Heart left ventricle (tissue), 16 donors: ENCODE measurements at regions not wholly inside any gene's neighbourhood (a gene's known extent, or its start where the extent isn't known, plus 50 kb on each side); places are given as distances from the start of the nearest gene placed in this dataset.

Source experiments
- ATAC-seq, 4 donors: fragments of 200-7000 bp; cut with Tn5 transposase; one replicate each; pipeline ENCODE4 v1.9.1; 2020 to 2022; ENCODE audit warnings: moderate library complexity in 4 of 4, mild to moderate bottlenecking in 3 of 4, moderate number of reproducible peaks in 1 of 4
- DNase-seq, 5 donors: peaks; one replicate each; pipeline ENCODE4 v3.0.0-alpha.2; 2020
- H3K27ac ChIP-seq, 12 donors: fragments of 200-600 bp; sonication (generic) in 4 of 12; one replicate each; pipeline versions ENCODE4 v1.5.0 to v1.8.0; 2016 to 2022; ENCODE audit warnings: mild to moderate bottlenecking in 2 of 12
- H3K27me3 ChIP-seq, 9 donors: fragments of 200-600 bp; sonication (generic) in 2 of 9; one replicate each; pipeline versions ENCODE4 v1.5.1 to v1.8.0; 2016 to 2022; ENCODE audit warnings: mild to moderate bottlenecking in 3 of 9
- H3K36me3 ChIP-seq, 9 donors: fragments of 200-600 bp; sonication (generic) in 2 of 9; one replicate each; pipeline versions ENCODE4 v1.5.0 to v1.8.0; 2018 to 2022; ENCODE audit warnings: mild to moderate bottlenecking in 2 of 9
- H3K4me1 ChIP-seq, 12 donors: fragments of 200-600 bp; sonication (generic) in 4 of 12; one replicate each; pipeline versions ENCODE4 v1.5.0 to v1.8.0; 2016 to 2022; ENCODE audit warnings: mild to moderate bottlenecking in 3 of 12
- H3K4me3 ChIP-seq, 12 donors: fragments of 200-600 bp; sonication (generic) in 4 of 12; one replicate each; pipeline versions ENCODE4 v1.5.0 to v1.8.0; 2017 to 2022; ENCODE audit warnings: mild to moderate bottlenecking in 9 of 12, moderate library complexity in 4 of 12
- H3K9me3 ChIP-seq, 12 donors: fragments of 200-600 bp; sonication (generic) in 4 of 12; one replicate each; pipeline versions ENCODE4 v1.5.0 to v1.8.0; 2016 to 2022; ENCODE audit warnings: mild to moderate bottlenecking in 1 of 12
- CTCF ChIP-seq, 12 donors: fragments of 200-600 bp; sonication (generic) in 4 of 12; IDR thresholded peaks; one replicate each; pipeline versions ENCODE4 v1.5.0 to v1.8.0; 2018 to 2022; ENCODE audit warnings: antibody characterized with exemption in 12 of 12, mild to moderate bottlenecking in 5 of 12
- POLR2A ChIP-seq, 2 donors: fragments of 450-650 bp; IDR thresholded peaks; one replicate each; pipeline ENCODE4 v1.6.1; 2017; ENCODE audit warnings: antibody characterized with exemption in 2 of 2, mild to moderate bottlenecking in 2 of 2, moderate library complexity in 2 of 2
- WGBS, 4 donors: extraction: QIAGEN DNeasy Blood & Tissue Kit in 2 of 4; methylation state at CpG; one replicate each; pipeline versions ENCODE4 v1.1.5 to v1.1.7; 2013 to 2018; 5-methylcytosine and 5-hydroxymethylcytosine counted together
- intact Hi-C, 10 donors: fragments of 100-400 bp; cut with DNase I; formaldehyde crosslinking; loops; one replicate each; pipeline versions ENCODE4 v1.11.1 to v1.14.2; 2022
- donor health status: ischemic (EF 13 %, LVEDD 7.1; RV severe dilation, severe dysfunction).
- donor health status: healthy with polysubstance abuse.
- donor health status: DM: no; HTN: yes; CAD: no.
- donor health status: DM: no; HTN: no; CAD: no.
- donor health status: ischemic (EF 25% LVEDD 6.9; RV normal size, moderate dysfunction).
- donor health status: ischemic (EF 25% LVEDD 5.7; RV mildly dilated, moderate dysfunction).
- donor health status: healthy.
- donor health status: DM: yes; HTN: yes; CAD: no.
- donor health status: ischemic (EF 35%, LVEDD 5.7; RV mildly dilated, moderate dysfunction).
- donor health status: nonischemic (EF 11% LVEDD 7.7; RV severe dilation, severe dysfunction).
- donor health status: DM: yes; HTN: yes; CAD: no.
- donor health status: PGD.
- donor health status: ischemic (EF 29% LVEDD 5.4; RV normal size, mild dysfunction).
- donor health status: nonischemic (EF 23%, LVEDD 6.1; RV moderate dilation, normal function).

GRCh38 chr2:51208521-51208920 is 176.6 kb upstream of the NRXN1 start:
- 56 to 63% (median 62%) methylated on average over 1 of the region's 1 CpG for WGBS, 4 donors
- DNase-seq (no peak), ATAC-seq (no peak)
- TF ChIP-seq CTCF (IDR thresholded peaks at IDR 0.05) (no peak), POLR2A (IDR thresholded peaks at IDR 0.05) (no peak)
- intact Hi-C loops, result no loop called here
- Histone ChIP-seq H3K4me3 (no peak overlapping the region), H3K27ac (no peak overlapping the region), H3K27me3 (no peaks in the 10 kb centered on the region), H3K4me1 (no peaks in the 10 kb centered on the region), H3K9me3 (no peaks in the 10 kb centered on the region), H3K36me3 (no peaks in the 10 kb centered on the region)

GRCh38 chr2:51201295-51201694 is 169.4 kb upstream of the NRXN1 start:
- TF ChIP-seq CTCF (IDR thresholded peaks at IDR 0.05) (no peak), POLR2A (IDR thresholded peaks at IDR 0.05) (no peak)
- H3K4me3 ChIP-seq, result no peak overlapping the region
- no peaks in the 10 kb centered on the region for H3K4me1 ChIP-seq
- H3K36me3 ChIP-seq, result no peaks in the 10 kb centered on the region
- no peak for ATAC-seq
- H3K9me3 ChIP-seq, result no peaks in the 10 kb centered on the region
- no peak for DNase-seq
- intact Hi-C loops, result no loop called here
- no peak overlapping the region for H3K27ac ChIP-seq
- no peaks in the 10 kb centered on the region for H3K27me3 ChIP-seq

GRCh38 chr2:51194656-51195055 is 162.7 kb upstream of the NRXN1 start:
- no peaks in the 10 kb centered on the region for H3K27me3 ChIP-seq
- no peak for ATAC-seq
- DNase-seq, result no peak
- intact Hi-C loops, result no loop called here
- H3K9me3 ChIP-seq, result peaks cover 0 to 22% (median 0%) of the 10 kb centered on the region in 12 donors
- no peak overlapping the region for H3K27ac ChIP-seq
- no peak overlapping the region for H3K4me3 ChIP-seq
- no peaks in the 10 kb centered on the region for H3K4me1 ChIP-seq
- 88 to 90% (median 89%) methylated on average over 10 of the region's 10 CpGs for WGBS, 4 donors
- no peak for TF ChIP-seq CTCF (IDR thresholded peaks at IDR 0.05)
- no peak for TF ChIP-seq POLR2A (IDR thresholded peaks at IDR 0.05)
- no peaks in the 10 kb centered on the region for H3K36me3 ChIP-seq

- Histone ChIP-seq H3K27me3 (no peaks in the 10 kb centered on the region), H3K9me3 (no peaks in the 10 kb centered on the region), H3K36me3 (no peaks in the 10 kb centered on the region), H3K4me3 (no peak overlapping the region), H3K4me1 (no peaks in the 10 kb centered on the region), H3K27ac (no peak overlapping the region)
- TF ChIP-seq CTCF (IDR thresholded peaks at IDR 0.05), result no peak
- no peak for TF ChIP-seq POLR2A (IDR thresholded peaks at IDR 0.05)
- intact Hi-C loops, result no loop called here
- no peak for DNase-seq
- no peak for ATAC-seq
Measured at GRCh38 chr2:51170273-51170672, 138.3 kb upstream of the NRXN1 start.
